ENCODE measurements at regions not wholly inside any gene's neighbourhood (a gene's known extent, or its start where the extent isn't known, plus 50 kb on each side); places are given as distances from the start of the nearest gene placed in this dataset.

- ChIA-PET POLR2A (no interaction called here), CTCF (no interaction called here)
- Histone ChIP-seq H3K4me1 (ENCODE audit: control insufficient read depth, insufficient read depth, low read length) (no peaks in the 10 kb centered on the region), H3K27ac (ENCODE audit: extremely low read depth, low read depth, low read length) (no peak overlapping the region), H3K4me3 (ENCODE audit: low read depth, low read length) (no peak overlapping the region), H3K36me3 (ENCODE audit: control insufficient read depth in 2 of 2, insufficient read depth in 1 of 2, low read length in 2 of 2) (no peaks in the 10 kb centered on the region), H3K9me3 (ENCODE audit: control insufficient read depth, insufficient read depth, low read depth, low read length) (no peaks in the 10 kb centered on the region)
- TF ChIP-seq GLI2 (tag by site-specific recombination; IDR thresholded peaks at IDR 0.05; ENCODE audit: borderline replicate concordance, low read depth) (no peak), ZNF548 (tag by site-specific recombination; IDR thresholded peaks at IDR 0.05) (no peak), ZBTB6 (tag by site-specific recombination; IDR thresholded peaks at IDR 0.05) (no peak), ZNF514 (tag by site-specific recombination; IDR thresholded peaks at IDR 0.05) (no peak), ZNF19 (tag by site-specific recombination; IDR thresholded peaks at IDR 0.05; ENCODE audit: low read depth) (no peak), ZNF324 (tag by site-specific recombination; IDR thresholded peaks at IDR 0.05) (no peak), ZNF791 (tag by site-specific recombination; IDR thresholded peaks at IDR 0.05) (no peak), ZSCAN23 (tag by site-specific recombination; IDR thresholded peaks at IDR 0.05) (no peak), ZNF837 (tag by site-specific recombination; IDR thresholded peaks at IDR 0.05) (no peak), ZSCAN18 (tag by site-specific recombination; IDR thresholded peaks at IDR 0.05) (no peak), ZNF670 (tag by site-specific recombination; IDR thresholded peaks at IDR 0.05; ENCODE audit: low read depth) (no peak), FEZF1 (tag by site-specific recombination; IDR thresholded peaks at IDR 0.05) (no peak), ZSCAN4 (tag by site-specific recombination; IDR thresholded peaks at IDR 0.05) (no peak)
Observed at GRCh38 chr14:97707603-97708002, 910.4 kb downstream of the VRK1 start.

- H3K9me3 ChIP-seq (ENCODE audit: control insufficient read depth, insufficient read depth, low read depth, low read length): no peaks in the 10 kb centered on the region
- no peaks in the 10 kb centered on the region for H3K4me1 ChIP-seq (ENCODE audit: control insufficient read depth, insufficient read depth, low read length)
- POLR2A ChIA-PET: no interaction called here
- CTCF ChIA-PET: interaction anchor here (0.6 kb wide), 1 partner anchor 67 kb away, joined by 4 read pairs; no protein-coding TSS in a partner anchor
- no peak overlapping the region for H3K4me3 ChIP-seq (ENCODE audit: low read depth, low read length)
- no peaks in the 10 kb centered on the region for H3K36me3 ChIP-seq (ENCODE audit: control insufficient read depth in 2 of 2, insufficient read depth in 1 of 2, low read length in 2 of 2)
- H3K27ac ChIP-seq (ENCODE audit: extremely low read depth, low read depth, low read length): no peak overlapping the region
- no peak for TF ChIP-seq ZSCAN4 (tag by site-specific recombination; IDR thresholded peaks at IDR 0.05)
- TF ChIP-seq ZNF112 (tag by site-specific recombination; IDR thresholded peaks at IDR 0.05): no peak
- TF ChIP-seq ZBTB21 (tag by site-specific recombination; IDR thresholded peaks at IDR 0.05): no peak
- no peak for TF ChIP-seq ZNF398 (tag by site-specific recombination; IDR thresholded peaks at IDR 0.05)
- TF ChIP-seq ZNF140 (tag by site-specific recombination; IDR thresholded peaks at IDR 0.05): no peak
- no peak for TF ChIP-seq MEIS1 (CRISPR knock-in tag; IDR thresholded peaks at IDR 0.05; ENCODE audit: borderline replicate concordance)
- TF ChIP-seq REST (tag by site-specific recombination; IDR thresholded peaks at IDR 0.05): no peak
- TF ChIP-seq ZNF529 (tag by site-specific recombination; IDR thresholded peaks at IDR 0.05; ENCODE audit: insufficient replicate concordance): no peak
- no peak for TF ChIP-seq YY2 (tag by site-specific recombination; IDR thresholded peaks at IDR 0.05)
- TF ChIP-seq ZNF324 (tag by site-specific recombination; IDR thresholded peaks at IDR 0.05): no peak
- no peak for TF ChIP-seq ZNF10 (tag by site-specific recombination; IDR thresholded peaks at IDR 0.05)
- no peak for TF ChIP-seq PATZ1 (tag by site-specific recombination; IDR thresholded peaks at IDR 0.05)
- TF ChIP-seq ZNF624 (tag by site-specific recombination; IDR thresholded peaks at IDR 0.05): no peak
Observed at GRCh38 chr14:97709552-97709951, 912.4 kb downstream of the VRK1 start.
